IPS-15b (cell line): ENCODE measurements at regions not wholly inside any gene's neighbourhood (a gene's known extent, or its start where the extent isn't known, plus 50 kb on each side); places are given as distances from the start of the nearest gene placed in this dataset.
"Not testable (repeated sequence)": the region's sequence is repeated elsewhere in the genome, so short reads cannot be mapped to it uniquely, and the experiment has no call there.

Experiments used
- H3K27me3 ChIP-seq: one replicate; pipeline ENCODE4 v1.6.1; 2013; ENCODE audit warnings: low read length; ENCODE audit not compliant: control insufficient read depth, insufficient read depth
- H3K36me3 ChIP-seq: one replicate; pipeline ENCODE4 v1.6.1; 2013; ENCODE audit warnings: low read length; ENCODE audit not compliant: control insufficient read depth, insufficient read depth
- H3K4me1 ChIP-seq: one replicate; pipeline ENCODE4 v1.6.1; 2013; ENCODE audit warnings: mild to moderate bottlenecking, low read length; ENCODE audit not compliant: control insufficient read depth, insufficient read depth
- H3K4me3 ChIP-seq: one replicate; pipeline ENCODE4 v1.5.1; 2013; ENCODE audit warnings: low read depth, low read length
- H3K9ac ChIP-seq: one replicate; pipeline ENCODE4 v1.6.1; 2013; ENCODE audit warnings: low read depth, mild to moderate bottlenecking, low read length
- H3K9me3 ChIP-seq: one replicate; pipeline ENCODE4 v1.6.1; 2013; ENCODE audit warnings: mild to moderate bottlenecking, low read length; ENCODE audit not compliant: control insufficient read depth, insufficient read depth

DNA sequence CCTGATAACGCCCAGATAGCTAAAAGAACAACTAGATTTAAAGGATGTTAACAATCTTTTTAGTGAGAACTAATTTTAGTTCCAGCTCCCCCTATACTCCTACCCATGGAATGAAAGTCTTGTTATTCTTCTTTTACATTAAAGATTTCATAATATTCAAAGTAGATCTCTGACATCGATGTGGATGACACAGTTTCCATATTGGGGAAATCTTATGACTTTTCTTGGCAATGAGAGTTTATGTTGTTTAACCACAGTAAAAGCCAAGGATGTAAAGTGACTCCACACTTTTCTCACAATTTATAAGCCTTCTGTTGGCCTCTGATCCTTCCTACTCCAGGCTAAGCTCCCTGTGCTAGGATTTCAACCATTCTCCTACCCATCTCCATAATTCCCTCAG lies 332.6 kb upstream of the KCNMB2 start:
- H3K9ac ChIP-seq, result no peak overlapping the region
- H3K4me1 ChIP-seq, result no peaks in the 10 kb centered on the region
- H3K4me3 ChIP-seq, result no peak overlapping the region
- H3K27me3 ChIP-seq, result no peaks in the 10 kb centered on the region
- H3K36me3 ChIP-seq, result no peaks in the 10 kb centered on the region
- H3K9me3 ChIP-seq, result no peaks in the 10 kb centered on the region

DNA sequence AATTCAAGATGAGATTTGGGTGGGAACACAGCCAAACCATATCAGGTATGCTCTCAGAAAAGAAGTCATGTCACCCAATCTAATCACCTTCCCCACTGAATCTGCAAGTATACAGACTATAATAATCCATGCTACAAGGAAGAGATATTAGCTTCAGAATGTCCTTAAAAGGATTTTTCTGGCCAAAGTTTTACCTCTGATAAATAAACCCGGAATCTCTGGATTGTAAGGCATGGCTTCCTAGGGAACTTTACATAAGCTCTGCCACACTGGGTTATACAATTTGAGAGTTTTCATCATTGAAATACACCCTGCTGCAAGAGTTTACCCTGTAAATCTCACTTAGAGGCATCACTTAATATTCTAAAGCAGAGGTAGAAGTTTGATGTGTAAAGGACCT lies 330.5 kb upstream of the KCNMB2 start:
- no peaks in the 10 kb centered on the region for H3K36me3 ChIP-seq
- H3K4me1 ChIP-seq, result no peaks in the 10 kb centered on the region
- no peaks in the 10 kb centered on the region for H3K9me3 ChIP-seq
- no peak overlapping the region for H3K9ac ChIP-seq
- no peak overlapping the region for H3K4me3 ChIP-seq
- H3K27me3 ChIP-seq, result no peaks in the 10 kb centered on the region

DNA sequence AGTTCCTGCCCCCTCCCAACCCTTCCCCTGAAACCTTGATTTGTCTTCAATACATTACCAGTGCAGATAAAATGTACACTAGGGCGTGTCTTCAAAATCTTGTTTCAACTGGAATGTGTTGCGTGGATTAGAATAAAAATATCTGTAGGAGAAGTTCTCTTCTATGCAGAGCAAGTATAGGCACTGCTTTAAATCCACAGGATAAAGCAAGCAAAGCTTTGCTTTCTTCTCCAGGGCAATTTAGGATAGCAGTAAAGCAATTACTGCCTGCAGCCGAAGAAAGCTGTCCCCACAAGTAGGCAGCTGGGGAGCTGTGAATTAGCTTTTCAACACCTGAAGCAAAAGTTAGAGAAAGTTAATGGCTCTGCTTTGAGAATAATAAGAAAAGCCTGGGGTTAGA lies 329.7 kb upstream of the KCNMB2 start:
- Histone ChIP-seq H3K9me3 (no peaks in the 10 kb centered on the region), H3K4me1 (no peaks in the 10 kb centered on the region), H3K27me3 (no peaks in the 10 kb centered on the region), H3K36me3 (no peaks in the 10 kb centered on the region), H3K4me3 (no peak overlapping the region), H3K9ac (no peak overlapping the region)

DNA sequence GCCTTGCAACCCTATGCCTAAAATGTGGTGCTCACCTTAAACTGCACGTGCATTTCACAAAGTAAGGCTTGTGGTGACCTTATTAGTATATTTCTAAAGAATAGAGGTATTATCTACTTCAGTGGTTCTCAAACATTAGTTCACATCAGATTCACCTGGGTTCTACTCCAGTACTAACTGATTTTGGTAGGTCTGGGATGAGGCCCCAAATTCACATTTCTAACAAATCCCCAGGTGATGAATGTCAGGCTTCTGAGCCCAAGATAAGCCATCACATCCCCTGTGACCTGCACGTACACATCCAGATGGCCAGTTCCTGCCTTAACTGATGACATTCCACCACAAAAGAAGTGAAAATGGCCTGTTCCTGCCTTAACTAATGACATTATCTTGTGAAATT lies 329.1 kb upstream of the KCNMB2 start:
- H3K36me3 ChIP-seq, H3K9me3 ChIP-seq, H3K27me3 ChIP-seq, H3K9ac ChIP-seq, H3K4me1 ChIP-seq, H3K4me3 ChIP-seq: not testable (repeated sequence)

DNA sequence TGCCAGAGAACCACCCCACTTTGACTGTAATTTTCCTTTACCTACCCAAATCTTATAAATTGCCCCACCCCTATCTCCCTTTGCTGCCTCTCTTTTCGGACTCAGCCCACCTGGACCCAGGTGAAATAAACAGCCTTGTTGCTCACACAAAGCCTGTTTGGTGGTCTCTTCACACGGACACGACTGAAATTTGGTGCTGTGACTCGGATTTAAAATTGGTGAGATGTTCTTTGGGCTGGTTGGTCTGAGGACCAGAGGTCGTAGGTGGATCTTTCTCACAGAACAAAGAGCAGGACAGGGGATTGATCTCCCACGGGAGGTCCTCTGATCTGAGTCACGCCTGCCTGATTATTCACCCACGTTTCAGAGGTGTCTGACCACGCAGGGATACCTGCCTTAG lies 328.6 kb upstream of the KCNMB2 start:
- H3K9ac ChIP-seq, H3K36me3 ChIP-seq, H3K27me3 ChIP-seq, H3K4me1 ChIP-seq, H3K9me3 ChIP-seq, H3K4me3 ChIP-seq: not testable (repeated sequence)

DNA sequence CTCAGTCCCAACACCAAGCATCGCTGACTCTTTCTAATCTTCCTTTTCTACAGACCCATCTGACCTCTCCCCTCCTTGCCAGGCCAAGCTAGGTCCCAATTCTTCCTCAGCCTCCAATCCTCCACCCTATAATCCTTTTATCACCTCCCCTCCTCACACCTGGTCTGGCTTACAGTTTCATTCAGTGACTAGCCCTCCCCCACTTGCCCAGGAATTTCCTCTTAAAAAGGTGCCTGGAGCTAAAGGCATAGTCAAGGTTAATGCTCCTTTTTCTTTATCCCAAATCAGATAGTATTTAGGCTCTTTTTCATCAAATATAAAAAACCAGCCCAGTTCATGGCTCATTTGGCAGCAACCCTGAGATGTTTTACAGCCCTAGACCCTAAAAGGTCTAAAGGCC lies 327.1 kb upstream of the KCNMB2 start:
- H3K4me1 ChIP-seq, H3K9me3 ChIP-seq, H3K4me3 ChIP-seq, H3K36me3 ChIP-seq, H3K9ac ChIP-seq, H3K27me3 ChIP-seq: not testable (repeated sequence)

DNA sequence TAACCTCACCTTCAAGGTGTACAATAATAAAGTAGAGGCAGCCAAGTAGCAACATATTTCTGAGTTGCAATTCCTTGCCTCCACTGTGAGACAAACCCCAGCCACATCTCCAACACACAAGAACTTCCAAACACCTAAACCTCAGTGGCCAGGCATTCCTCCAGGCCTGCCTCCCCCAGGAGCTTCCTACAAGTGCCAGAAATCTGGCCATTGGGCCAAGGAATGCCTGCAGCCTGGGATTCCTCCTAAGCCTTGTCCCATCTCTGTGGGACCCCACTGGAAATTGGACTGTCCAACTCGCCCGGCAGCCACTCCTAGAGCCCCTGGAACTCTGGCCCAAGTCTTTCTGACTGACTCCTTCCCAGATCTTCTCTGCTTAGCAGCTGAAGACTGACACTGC lies 326.6 kb upstream of the KCNMB2 start:
- H3K27me3 ChIP-seq, H3K36me3 ChIP-seq, H3K9me3 ChIP-seq, H3K4me3 ChIP-seq, H3K9ac ChIP-seq, H3K4me1 ChIP-seq: not testable (repeated sequence)

DNA sequence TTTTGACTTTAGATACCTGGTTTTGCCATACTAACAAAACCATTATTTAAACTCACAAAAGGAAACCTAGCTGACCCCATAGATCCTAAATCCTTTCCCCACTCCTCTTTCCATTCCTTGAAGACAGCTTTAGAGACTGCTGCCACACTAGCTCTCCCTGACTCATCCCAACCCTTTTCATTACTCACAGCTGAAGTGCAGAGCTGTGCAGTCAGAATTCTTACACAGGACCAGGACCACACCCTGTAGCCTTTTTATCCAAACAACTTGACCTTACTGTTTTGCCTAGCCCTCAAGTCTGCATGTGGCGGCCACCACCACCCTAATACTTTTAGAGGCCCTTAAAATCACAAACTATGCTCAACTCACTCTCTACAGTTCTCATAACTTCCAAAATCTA lies 325.1 kb upstream of the KCNMB2 start:
- not testable (repeated sequence) for H3K27me3 ChIP-seq, H3K9ac ChIP-seq

DNA sequence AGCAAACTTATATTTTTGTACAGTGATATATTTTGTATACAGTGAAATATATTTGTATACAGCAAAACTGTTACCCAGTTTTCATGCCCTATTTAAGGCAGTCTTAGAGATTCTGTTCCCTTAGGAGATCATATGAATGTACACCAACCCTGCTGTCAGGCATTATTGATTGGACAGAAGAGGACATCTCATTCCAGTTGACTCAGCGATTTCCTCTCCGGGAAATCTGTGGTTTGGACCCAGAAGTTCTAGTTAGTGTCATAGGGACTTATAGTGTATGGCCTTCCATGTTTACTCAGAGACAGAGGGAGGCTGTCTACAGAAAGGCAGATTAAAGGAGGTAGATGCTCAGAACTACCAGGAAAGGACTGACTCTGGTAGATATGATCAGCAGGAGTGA lies 318.8 kb upstream of the KCNMB2 start:
- Histone ChIP-seq H3K36me3 (no peaks in the 10 kb centered on the region), H3K4me3 (no peak overlapping the region), H3K4me1 (no peaks in the 10 kb centered on the region)

More for the DNA sequence above, 325.1 kb upstream of the KCNMB2 start:
- H3K4me3 ChIP-seq, H3K9me3 ChIP-seq, H3K4me1 ChIP-seq, H3K36me3 ChIP-seq: not testable (repeated sequence)

DNA sequence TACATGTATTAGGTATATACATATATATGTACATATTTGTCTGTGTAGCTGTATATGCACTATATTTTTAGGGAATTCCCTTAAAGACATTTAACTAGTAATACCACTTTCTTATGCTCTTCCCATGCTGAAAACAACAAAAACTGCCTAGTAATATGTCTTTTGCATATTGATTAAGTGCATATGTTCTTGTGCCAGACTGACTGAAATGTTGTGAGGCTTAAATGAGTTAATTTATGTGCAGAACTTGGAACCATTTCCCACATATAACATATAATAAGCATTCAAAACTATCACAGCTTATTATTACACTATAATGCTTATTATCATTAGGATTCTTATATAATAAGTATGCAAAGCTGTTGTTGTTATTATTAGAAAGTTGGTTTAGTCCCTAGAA lies 318.0 kb upstream of the KCNMB2 start:
- H3K36me3 ChIP-seq, result no peaks in the 10 kb centered on the region
- H3K27me3 ChIP-seq, result no peaks in the 10 kb centered on the region
- H3K4me1 ChIP-seq, result no peaks in the 10 kb centered on the region
- H3K9me3 ChIP-seq, result no peaks in the 10 kb centered on the region
- H3K4me3 ChIP-seq, result no peak overlapping the region
- H3K9ac ChIP-seq, result no peak overlapping the region

More for the DNA sequence above, 318.8 kb upstream of the KCNMB2 start:
- Histone ChIP-seq H3K9me3 (no peaks in the 10 kb centered on the region), H3K9ac (no peak overlapping the region), H3K27me3 (no peaks in the 10 kb centered on the region)

DNA sequence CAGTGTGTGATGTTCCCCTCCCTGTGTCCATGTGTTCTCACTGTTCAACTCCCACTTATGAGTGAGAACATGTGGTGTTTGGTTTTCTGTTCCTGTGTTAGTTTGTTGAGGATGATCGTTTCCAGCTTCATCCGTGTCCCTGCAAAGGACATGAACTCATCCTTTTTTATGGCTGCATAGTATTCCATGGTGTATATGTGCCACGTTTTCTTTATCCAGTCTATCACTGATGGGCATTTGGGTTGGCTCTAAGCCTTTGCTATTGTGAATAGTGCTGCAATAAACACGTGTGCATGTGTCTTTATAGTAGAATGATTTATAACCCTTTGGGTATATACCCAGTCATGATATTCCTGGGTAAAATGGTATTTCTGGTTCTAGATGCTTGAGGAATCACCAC lies 316.6 kb upstream of the KCNMB2 start:
- not testable (repeated sequence) for H3K4me1 ChIP-seq, H3K9me3 ChIP-seq, H3K27me3 ChIP-seq, H3K36me3 ChIP-seq, H3K9ac ChIP-seq, H3K4me3 ChIP-seq

DNA sequence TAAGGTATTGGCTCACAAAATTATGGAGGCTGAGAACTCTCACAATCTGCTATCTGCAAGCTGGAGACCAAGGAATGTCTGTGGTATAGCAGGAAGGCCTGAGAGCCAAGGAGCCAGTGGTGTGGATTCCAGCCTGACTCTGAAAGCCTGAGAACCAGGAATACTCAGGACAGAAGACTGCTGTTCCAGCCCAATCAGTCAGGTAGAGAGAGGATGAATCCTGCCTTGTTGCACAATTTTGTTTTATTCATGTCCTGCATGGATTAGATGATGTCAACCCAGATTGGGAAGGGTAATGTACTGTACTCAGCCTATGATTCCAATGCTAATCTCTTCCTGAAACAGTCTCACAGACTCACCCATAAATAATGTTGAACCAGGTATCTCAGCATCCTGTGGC lies 312.4 kb upstream of the KCNMB2 start:
- H3K9me3 ChIP-seq, result no peaks in the 10 kb centered on the region
- no peak overlapping the region for H3K4me3 ChIP-seq
- H3K9ac ChIP-seq, result no peak overlapping the region
- H3K27me3 ChIP-seq, result no peaks in the 10 kb centered on the region
- H3K36me3 ChIP-seq, result no peaks in the 10 kb centered on the region
- H3K4me1 ChIP-seq, result no peaks in the 10 kb centered on the region

DNA sequence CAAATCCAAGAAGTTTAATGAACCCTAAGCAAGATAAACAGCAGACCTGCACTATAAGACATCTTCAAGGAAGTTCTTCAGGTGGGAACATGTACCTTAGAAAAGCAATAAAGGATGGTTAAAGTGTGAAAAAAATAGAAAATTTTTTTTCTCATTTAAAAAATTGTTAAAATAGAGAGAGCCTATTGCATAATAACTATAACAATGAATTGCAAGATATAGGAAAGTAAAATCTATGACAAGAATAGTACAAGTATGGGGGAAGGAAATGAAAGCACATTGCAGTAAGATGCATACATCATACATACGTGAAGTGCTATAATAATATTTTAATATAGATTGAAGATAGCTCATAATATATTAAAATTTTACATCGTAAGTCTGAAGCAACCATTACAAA lies 310.1 kb upstream of the KCNMB2 start:
- no peak overlapping the region for H3K9ac ChIP-seq
- no peaks in the 10 kb centered on the region for H3K4me1 ChIP-seq
- no peaks in the 10 kb centered on the region for H3K9me3 ChIP-seq
- H3K27me3 ChIP-seq, result no peaks in the 10 kb centered on the region
- no peak overlapping the region for H3K4me3 ChIP-seq
- no peaks in the 10 kb centered on the region for H3K36me3 ChIP-seq
